ENCODE measurements at regions not wholly inside any gene's neighbourhood (a gene's known extent, or its start where the extent isn't known, plus 50 kb on each side); places are given as distances from the start of the nearest gene placed in this dataset.

DNA sequence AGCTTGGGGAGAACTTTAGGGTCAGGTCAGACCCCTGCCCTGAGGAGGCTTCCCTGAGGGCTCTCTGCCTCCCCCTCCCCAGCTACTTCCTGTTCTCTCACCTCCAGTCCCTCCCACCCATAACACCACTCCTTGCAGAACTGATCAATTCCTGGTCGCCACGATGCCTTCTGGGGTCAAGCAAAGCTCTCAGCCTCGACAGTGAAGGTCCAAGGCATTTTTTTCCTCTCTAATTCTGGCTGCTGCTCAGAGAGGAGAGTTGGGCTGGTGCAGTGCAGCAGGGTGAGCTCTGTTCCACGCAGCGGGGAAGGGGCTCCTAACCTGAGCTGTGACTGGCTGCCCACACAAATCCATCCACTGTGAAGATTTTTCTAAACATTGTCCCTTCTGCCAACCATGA is 628.4 kb downstream of the BRD1 start:
- TF ChIP-seq ZNF552 (CRISPR knock-in tag; IDR thresholded peaks at IDR 0.05; ENCODE audit: borderline replicate concordance), result no peak
- TF ChIP-seq EZH2 (conservative IDR thresholded peaks at IDR 0.05; ENCODE audit: low read depth, low read length), result no peak
- TF ChIP-seq NCOA2 (CRISPR knock-in tag; IDR thresholded peaks at IDR 0.05), result no peak

Measured in HepG2 (cell line).